Kidney capillary endothelial cell (primary cell): ENCODE measurements at regions not wholly inside any gene's neighbourhood (a gene's known extent, or its start where the extent isn't known, plus 50 kb on each side); places are given as distances from the start of the nearest gene placed in this dataset.
A peak's percentile ranks its signal among the peaks of the same experiment; 100 is the strongest.
"Not testable (repeated sequence)": the region's sequence is repeated elsewhere in the genome, so short reads cannot be mapped to it uniquely, and the experiment has no call there.

Experiments
- DNase-seq: peaks from one replicate; pipeline ENCODE4 v3.0.0-alpha.2; 2018; ENCODE audit warnings: low spot score

DNA sequence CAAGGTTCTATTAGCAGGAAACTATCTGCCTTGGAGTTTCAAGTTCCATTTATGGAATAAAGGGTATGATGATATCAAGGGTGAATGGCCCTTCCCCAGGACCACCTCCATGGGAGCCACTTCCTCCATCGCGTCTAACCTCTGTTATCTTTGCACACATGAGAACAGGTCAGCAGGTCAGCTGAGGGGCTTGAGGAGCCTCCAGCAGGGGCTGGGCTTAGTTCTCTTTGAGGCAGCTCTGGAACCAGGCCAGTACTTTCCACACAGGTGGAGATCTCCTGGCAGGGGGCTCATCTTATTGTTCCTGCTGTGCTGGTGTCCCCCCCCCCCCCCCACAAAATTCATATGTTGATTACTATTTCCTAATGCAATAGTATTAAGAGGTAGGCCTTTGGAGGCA lies 472.2 kb upstream of the ZMIZ1 start:
- no peak for DNase-seq

DNA sequence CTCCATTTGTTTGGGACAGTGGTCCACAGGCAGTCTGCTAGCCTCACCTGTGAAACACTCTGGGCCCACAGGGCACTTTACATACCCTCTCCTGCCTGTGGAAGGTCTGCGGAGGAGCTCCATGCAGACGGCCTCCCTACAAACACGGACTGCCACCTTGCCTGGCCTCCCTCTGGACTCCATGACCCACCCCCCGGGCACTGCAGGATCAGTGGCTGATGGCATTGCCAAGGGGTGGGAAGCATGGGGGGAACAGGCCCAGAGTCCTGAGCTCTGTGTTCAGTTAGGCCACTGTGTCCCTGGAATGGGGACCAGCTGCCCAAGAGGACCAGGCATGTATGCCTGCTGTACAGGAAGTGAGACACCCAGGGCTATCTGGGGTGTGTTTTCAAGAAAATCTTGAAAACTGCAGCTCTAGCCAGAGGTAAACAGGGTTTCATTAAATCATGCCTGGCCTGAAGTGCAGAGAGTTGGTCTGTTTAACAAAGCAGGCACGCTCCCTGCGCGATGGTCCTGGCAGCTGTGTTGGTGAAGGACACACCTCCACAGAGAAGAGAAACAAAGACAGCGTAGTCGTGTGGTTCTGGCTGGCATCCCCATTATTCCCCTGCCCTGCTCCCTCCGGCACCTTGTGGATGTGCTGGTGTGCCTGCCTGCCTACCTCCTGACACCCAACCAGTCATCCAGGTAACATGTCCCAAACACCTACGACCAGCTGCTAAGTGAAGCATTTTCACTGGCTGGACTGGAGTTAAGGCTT lies 470.8 kb upstream of the ZMIZ1 start:
- no peak for DNase-seq

DNA sequence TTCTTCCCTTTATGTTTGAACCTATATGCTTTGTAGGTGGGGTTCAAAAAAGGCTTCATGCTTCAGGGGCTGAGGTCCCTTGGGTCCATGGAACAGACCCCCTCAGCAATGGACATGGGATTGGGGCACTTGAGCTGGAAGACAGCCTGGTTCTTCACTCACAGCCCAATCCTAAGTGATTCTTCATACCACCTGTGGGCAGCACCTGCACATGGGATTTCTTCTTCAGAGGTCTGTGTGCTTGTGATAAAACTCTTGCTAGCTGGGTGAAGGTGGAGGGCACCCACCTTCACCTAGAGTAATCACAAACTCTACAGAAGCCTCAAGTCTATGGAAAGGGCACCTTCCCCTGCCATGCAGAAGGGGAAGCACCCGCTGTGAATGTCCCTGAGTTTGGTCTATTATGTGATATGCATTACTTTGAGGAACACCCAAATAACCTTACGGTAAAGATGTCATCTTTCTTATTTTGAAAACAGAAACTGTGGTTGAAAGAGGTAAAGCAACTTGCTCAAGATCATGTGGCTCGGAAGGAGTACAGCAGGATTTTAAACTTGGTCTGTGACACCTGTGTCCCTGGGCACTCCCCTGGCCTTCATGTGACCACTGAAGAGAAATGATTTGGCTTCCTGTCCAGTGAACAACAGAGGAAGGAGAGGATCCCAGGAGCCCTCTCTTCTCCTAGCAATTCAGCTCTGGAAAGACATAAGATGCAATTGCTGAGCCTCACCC lies 469.5 kb upstream of the ZMIZ1 start:
- DNase-seq: no peak

DNA sequence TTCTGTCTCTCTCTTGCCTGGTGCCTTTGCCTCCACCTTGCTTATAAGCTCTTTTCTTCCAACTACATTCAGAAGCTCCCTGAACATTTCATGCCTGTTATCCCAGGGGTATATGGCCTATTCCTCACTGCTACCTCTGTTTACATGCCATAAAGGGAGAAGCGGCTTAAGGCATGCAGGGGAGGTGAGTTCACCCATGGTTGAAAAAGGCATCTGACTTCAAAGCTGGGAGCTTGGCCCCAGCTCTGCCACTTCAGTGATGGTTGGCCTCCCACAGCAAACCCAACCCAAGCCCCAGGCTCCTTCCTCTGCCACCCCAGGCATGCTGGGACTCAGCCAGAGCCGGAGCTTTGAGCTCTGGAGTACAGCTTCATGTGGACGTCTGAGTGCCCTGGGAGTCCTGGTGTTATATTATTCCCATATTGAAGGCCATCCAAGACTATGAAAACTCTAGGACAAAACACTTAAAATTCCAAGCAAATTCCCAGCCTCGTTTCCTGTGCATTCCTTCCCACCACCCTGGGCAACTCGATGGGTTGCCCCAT lies 468.6 kb upstream of the ZMIZ1 start:
- DNase-seq: no peak

DNA sequence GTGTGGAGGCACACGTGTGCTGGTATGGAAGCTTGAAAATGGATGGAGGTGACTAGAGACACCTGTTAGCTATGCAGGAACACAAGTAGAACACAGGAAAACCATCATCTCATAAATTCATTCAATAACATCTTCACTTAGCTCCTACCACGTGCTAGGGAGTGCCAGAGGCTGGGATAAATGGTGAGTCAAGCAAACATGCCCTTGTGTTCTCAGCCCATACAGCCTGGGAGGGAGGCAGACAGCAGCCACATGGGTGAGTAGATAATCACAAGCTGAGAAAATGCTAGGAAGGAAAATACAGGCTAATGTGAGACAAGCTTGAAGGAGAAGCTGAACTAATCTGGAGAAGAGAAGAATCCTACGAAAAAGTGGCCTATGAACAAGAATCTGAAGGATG lies 468.0 kb upstream of the ZMIZ1 start:
- no peak for DNase-seq

DNA sequence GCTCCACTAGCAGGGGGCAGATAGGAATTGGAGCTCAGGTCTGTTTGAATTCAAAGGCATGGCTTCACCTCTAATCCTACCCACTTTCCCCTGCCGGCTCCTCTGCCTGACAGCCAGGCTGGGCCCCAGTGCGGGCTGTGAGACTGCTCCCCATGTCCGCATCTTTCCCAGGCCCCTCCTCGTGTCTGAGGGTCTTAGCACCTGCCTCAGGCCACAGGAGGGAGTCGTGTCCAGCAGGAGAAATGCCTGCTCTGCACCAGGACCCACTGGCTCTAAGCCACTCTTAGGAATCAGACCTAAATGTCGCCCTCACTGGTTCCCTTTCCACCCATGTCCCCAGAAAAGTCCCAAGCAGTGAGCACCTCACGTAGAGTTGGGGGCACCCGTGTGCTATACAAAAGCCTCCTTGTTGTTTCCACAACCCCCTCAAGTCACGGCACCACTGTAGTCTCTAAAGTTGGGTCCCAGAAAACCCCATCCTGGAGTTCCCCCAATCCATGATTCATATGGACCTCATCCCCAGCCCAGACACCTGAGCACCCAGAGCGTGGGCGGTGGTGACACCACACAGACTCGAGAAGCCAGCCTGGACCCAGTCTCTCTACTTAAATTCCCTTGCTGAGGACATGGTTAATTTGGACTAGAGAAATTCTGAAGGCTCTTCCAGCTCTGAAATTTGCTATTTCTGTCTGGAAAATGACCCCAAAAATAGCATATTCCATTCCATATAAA lies 466.4 kb upstream of the ZMIZ1 start:
- DNase-seq: no peak

DNA sequence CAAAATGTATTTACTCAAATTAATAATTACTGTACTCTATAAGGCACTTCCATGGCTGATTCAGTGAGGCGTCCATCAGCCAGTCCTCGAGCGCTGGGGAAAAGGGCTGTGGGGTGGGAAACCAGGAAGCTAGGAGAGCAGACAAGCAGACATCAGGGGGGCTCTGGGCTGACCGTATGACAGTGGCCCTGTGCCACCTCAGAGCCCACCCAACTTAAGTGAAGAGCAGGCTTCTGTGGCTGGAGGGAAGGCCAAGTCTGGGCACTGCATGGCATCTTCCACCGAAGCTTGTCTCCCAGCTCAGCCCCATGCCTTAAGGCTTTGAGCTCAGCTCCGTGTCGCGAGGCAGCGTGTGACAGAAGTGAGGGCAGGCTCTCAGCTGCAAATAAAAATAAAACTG lies 464.5 kb upstream of the ZMIZ1 start:
- DNase-seq: no peak

DNA sequence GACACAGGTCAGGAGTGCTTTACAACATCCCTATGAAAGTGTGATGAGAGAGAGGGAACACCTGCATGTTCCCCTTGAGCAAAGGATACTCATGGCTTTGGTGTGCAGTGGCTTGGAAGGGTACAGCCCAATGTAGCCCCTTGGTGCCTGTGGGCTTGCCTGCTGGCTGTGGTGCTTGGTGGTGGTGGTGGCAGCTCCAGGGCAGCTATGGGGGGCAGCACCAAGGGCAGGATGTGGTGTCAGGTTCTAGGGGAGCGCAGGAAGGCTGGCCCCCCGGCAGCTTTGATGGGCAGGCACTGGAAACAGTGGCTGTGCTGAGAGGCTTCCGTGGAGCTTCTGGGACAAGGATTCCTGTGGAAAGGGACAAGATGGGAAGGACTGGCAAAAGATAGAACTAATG lies 464.0 kb upstream of the ZMIZ1 start:
- no peak for DNase-seq

DNA sequence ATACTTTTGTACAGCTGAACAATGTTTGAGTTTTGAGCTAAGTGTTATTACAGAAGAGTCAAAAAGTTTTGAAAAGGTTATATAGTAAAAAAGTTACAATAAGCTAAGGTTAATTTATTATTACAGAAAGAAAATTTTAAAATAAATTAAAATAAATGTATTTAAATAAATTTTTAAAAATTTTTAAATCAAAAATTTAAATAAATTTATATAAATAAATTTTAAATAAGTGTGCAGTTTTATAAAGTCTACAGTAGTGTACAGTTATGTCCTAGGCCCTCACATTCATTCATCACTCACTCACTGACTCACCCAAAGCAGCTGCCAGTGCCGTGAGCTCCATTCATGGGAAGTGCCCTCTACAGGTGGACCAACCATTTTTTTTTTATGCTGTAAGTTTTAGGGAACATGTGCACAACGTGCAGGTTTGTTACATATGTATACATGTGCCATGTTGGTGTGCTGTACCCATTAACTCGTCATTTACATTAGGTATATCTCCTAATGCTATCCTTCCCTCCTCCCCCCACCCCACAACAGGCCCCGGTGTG lies 462.9 kb upstream of the ZMIZ1 start:
- DNase-seq: peak; percentile 7

DNA sequence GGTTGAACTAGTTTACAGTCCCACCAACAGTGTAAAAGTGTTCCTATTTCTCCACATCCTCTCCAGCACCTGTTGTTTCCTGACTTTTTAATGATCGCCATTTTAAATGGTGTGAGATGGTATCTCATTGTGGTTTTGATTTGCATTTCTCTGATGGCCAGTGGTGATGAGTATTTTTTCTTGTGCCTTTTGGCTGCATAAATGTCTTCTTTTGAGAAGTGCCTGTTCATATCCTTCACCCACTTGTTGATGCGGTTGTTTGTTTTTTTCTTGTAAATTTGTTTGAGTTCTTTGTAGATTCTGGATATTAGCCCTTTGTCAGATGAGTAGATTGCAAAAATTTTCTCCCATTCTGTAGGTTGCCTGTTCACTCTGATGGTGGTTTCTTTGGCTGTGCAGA lies 462.0 kb upstream of the ZMIZ1 start:
- not testable (repeated sequence) for DNase-seq

DNA sequence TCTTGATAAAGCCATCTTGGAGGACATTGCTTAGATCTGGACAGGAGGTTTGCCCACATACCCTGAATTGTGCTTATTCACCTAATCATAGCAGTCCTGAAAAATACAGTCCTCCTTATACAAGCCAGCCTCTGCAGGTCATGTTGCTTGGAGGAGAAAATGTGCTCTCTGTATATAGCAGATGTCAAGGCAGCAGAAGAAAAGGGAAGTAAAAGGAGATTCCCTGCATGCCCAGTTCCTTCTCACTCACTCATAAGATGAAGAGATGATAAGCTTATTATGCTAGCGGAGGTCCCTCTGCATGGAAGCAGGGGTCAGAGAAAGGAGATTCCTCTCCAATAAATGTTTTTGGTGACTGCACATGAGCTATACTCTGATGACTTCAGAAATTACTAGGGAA lies 458.8 kb upstream of the ZMIZ1 start:
- DNase-seq: no peak

DNA sequence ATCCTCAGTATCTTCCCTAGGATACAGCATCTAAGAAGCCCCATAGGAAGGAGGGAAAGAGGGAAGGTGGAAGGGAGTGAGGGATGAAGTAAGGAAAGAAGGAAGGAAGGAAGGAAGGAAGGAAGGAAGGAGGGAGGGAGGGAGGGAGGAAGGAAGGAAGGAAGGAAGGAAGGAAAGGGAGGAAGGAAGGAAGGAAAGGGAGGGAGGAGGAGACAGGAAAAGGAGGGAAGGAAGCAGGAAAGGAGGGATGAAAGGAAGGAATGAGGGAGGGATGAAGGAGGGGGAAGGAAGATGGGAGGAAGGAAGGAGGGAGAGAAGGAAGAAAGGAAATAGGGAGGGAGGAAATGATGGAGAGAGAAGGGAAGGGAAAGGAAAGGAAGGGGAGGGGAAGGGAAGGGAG lies 455.6 kb upstream of the ZMIZ1 start:
- DNase-seq: no peak

DNA sequence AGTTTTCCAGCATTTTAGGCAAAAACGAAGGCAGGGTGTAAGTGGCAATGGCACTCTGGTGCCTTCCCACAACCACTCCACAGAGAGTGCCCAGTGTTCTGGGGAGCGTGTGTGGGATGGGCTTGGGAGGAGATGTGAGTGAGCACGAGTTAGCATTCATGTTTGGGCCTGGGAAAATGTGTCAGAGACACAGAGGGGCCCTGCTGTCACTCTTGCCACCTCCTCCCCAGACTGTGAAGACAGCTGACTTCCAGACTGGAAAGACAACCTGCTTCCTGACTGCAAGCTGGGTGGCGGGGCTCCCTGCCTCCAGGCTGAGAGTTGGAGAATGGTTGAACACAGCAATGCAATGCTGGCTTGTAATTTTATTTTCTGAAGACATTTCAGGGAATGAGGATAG lies 454.5 kb upstream of the ZMIZ1 start:
- DNase-seq: no peak

DNA sequence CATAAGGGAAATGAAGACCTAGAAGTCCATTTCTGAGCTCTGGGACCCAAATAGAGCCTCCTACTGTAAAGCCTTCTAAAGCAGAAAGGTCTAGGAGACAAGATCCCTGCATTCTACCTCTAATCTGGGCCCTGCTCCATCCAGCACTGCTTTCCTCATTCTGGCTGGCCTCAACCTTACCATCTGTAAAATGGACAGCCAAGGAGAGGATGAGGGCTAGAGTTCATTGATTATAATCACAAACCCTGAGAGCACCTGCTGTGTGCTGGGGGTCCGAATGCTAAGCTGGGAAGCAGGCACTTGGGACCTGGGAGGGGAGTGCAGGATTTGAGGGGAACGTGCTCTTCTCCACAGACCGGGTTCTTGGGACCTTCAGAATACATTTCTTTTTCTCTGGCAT lies 454.0 kb upstream of the ZMIZ1 start:
- no peak for DNase-seq

DNA sequence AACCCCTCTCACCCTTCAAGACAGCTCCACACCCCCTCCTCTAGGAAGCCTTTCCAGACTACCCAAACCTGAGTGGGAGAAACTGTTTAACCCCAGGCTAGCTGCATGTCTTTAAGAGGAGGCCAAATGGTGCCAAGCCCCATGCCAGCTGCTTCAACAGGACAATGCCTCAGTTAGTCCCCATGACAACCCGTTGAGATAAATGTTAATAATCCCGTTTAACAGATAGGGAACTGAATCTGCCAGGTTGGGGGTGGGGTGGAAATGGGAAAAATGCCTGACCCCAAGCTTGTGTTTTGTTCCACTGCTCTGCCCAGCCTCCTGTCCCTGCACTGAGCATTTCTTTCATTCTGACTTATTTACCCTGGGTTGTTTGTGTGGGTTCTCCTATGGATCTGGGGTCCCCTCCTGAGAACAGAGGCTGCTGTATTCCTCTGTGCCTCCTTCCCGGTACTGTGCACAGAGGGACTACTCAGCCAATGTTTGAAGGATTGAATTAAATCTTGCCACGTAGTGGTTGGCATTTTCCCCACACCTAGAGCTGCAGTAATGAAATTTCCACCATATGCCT lies 452.6 kb upstream of the ZMIZ1 start:
- DNase-seq: no peak

DNA sequence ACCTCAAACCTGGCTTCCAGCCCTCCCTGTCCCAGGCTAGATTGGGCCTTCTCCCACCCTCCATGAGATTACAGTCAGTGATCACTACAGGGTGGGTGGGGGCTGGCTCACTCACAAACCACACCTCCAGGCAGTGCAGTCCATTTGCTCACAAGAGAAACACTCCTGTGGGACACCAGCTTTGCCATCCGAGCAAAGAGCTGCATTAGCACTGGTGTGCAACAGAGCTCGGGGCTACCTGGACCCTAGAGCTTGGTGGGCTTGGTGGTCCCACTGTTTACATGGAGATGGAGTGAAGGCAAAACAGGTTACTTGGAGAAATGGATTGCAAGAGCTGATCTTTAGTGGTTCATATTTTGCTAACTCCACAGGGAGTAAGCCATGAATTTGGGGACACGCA lies 451.7 kb upstream of the ZMIZ1 start:
- no peak for DNase-seq

DNA sequence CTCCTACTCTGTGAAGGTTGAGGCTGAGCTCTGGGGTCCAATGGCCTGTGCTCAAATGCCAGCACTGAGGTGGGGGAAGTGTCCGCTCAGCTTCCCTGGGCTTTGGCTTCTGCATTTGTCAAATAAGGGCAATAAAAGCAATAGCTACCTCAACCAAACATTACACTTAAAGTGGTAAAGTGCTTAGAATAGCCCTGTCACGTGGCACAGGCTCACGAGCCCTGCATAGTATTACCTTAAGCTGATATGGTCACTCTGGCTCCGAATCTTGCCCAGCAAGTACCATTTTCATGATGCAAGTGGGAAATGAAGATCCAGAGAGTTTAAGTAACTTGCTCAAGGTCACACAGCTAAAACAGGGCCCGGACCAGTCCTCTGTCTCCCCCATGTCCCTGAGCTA lies 451.1 kb upstream of the ZMIZ1 start:
- DNase-seq: no peak

DNA sequence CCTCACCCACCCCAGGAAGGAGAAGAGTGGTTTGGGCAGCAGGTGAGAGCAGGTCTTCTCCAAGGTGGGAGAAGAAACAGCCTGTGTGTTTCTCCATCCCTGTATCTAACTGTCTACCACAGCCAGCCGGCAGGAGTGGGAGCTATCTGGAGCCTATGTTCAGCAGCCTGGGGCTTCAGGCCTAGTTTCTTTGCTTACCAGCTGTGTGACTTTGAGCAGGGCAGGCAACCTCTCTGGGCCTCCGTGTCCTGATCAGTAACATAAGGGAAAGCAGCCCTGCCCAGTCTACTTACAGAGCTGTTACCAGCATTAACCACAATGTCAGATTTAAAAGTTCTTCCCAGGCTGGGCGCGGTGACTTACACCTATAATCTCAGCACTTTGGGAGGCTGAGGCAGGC lies 450.7 kb upstream of the ZMIZ1 start:
- no peak for DNase-seq

DNA sequence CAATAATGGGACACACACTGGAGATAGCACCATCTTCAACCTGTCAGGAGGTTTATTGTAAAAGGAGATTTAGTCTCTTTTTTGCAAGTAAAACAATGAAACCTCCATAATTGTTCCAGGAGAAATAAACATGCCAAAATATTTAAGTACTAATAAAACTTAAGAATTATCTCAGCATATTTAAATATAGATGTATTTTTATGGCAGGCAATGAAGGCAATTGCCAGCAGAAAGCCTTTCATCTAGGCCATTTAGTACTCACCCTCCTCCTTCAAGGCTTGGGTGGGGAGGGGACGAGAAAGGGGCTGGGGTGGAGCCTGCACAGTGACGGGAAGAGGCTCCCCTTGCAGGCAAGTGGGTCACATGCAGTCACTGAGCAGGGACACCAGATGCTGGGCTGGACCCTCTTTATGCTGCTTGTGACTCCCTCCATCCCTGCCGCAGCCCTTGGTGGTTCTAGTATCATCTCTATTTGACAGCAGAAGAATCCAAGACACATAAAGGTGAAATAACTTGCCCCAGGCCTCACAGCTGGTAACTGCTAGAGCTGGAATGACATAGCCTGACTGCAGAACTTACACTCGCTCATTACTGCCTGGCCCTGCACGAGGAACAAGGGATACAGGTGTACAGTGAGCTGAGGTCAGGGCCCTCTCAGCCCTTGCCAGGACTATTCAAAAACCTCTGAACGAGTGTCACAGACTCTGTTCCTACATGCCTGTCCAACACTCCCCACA lies 449.5 kb upstream of the ZMIZ1 start:
- no peak for DNase-seq

DNA sequence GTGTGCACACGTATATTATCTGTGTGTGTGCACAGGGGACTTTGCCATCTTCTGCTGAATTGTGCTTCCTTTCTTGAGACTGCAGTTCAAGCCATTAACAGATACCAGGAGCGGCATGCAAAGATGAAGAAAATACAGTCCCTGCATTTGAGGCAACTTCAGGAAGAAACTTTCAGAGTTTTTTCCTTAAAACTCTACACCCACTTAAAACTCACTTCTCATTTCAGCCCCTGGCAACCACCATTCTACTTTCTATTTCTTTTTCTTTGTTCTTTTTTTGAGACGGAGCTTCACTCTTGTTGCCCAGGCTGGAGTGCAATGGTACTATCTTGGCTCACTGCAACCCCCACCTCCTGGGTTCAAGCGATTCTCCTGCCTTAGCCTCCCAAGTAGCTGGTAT lies 448.9 kb upstream of the ZMIZ1 start:
- DNase-seq: no peak

DNA sequence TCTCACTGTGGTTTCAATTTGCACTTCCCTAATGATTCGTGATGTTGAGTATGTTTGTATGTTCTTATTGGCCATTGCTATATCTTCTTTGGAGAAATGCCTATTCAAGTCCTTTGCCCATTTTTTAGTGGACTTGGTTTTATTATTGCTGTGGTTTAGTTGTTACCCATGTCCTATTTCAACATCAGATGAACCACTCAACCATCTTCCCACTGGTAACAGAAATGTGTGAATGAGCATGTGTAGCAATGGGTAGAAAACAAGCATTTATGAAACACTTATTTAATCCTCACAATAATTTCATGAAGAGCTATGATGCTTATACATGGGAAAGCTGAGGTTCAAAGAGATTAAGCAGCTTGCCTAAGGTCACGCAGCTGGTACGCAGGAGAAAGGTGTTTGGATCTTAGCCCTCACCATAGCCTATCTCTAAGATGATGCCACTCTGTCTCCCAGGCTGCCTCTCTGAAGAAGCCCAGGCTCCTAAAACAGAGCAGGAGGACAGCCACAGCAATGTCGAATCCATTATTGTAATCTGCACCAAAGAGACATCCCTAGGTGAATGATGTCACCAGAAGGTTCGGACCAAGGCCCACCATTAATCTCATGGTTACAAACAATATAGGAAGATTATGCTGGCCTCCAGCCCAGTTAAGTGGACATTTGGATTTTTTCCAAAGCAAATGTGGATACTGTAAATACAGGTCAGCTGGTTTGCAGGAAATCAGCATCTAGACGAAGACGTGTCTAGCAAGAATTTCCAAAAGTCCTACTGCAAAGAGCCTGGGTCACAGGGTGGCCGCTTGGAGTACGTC lies 447.6 kb upstream of the ZMIZ1 start:
- no peak for DNase-seq
